ENCODE measurements at regions not wholly inside any gene's neighbourhood (a gene's known extent, or its start where the extent isn't known, plus 50 kb on each side); places are given as distances from the start of the nearest gene placed in this dataset.

- intact Hi-C loops (cut with DNase I; ENCODE audit: low total_unique reads): no loop called here
- H3K9me3 ChIP-seq: no peaks in the 10 kb centered on the region
These were observed 300.0 kb downstream of the KIF4B start for GRCh38 chr5:155313518-155313917.

GRCh38 chr5:155316070-155316714 lies 302.6 kb downstream of the KIF4B start:
- H3K27ac ChIP-seq: no peak overlapping the region
- TF ChIP-seq CTCF (IDR thresholded peaks at IDR 0.05): no peak
- TF ChIP-seq POLR2A (IDR thresholded peaks at IDR 0.05): no peak
- TF ChIP-seq POLR2AphosphoS5 (IDR thresholded peaks at IDR 0.05): no peak
- no peaks in the 10 kb centered on the region for H3K9me3 ChIP-seq
- no peak overlapping the region for H3K4me3 ChIP-seq
- no peak for DNase-seq (ENCODE audit: low spot score in 2 of 2)
- no peaks in the 10 kb centered on the region for H3K4me1 ChIP-seq
- no peaks in the 10 kb centered on the region for H3K27me3 ChIP-seq
- H3K36me3 ChIP-seq: no peaks in the 10 kb centered on the region
- intact Hi-C loops (cut with DNase I; ENCODE audit: low total_unique reads): no loop called here

More at GRCh38 chr5:155313518-155313917, 300.0 kb downstream of the KIF4B start:
- DNase-seq (ENCODE audit: low spot score in 2 of 2): no peak
- H3K4me1 ChIP-seq: no peaks in the 10 kb centered on the region
- H3K27me3 ChIP-seq: no peaks in the 10 kb centered on the region
- no peak overlapping the region for H3K4me3 ChIP-seq
- no peak for TF ChIP-seq CTCF (IDR thresholded peaks at IDR 0.05)
- no peak for TF ChIP-seq POLR2A (IDR thresholded peaks at IDR 0.05)
- TF ChIP-seq POLR2AphosphoS5 (IDR thresholded peaks at IDR 0.05): no peak
- H3K27ac ChIP-seq: no peak overlapping the region
- no peaks in the 10 kb centered on the region for H3K36me3 ChIP-seq

- intact Hi-C loops (cut with DNase I; ENCODE audit: low total_unique reads): no loop called here
- TF ChIP-seq POLR2AphosphoS5 (IDR thresholded peaks at IDR 0.05): no peak
- TF ChIP-seq POLR2A (IDR thresholded peaks at IDR 0.05): no peak
- H3K27ac ChIP-seq: no peak overlapping the region
These were observed 319.1 kb downstream of the KIF4B start for GRCh38 chr5:155332618-155333017.

GRCh38 chr5:155342956-155343355 lies 329.4 kb downstream of the KIF4B start:
- intact Hi-C loops (cut with DNase I; ENCODE audit: low total_unique reads): no loop called here
- Histone ChIP-seq H3K27me3 (no peaks in the 10 kb centered on the region), H3K36me3 (no peaks in the 10 kb centered on the region), H3K4me3 (no peak overlapping the region), H3K4me1 (no peaks in the 10 kb centered on the region), H3K27ac (no peak overlapping the region), H3K9me3 (no peaks in the 10 kb centered on the region)
- TF ChIP-seq CTCF (IDR thresholded peaks at IDR 0.05) (no peak), POLR2A (IDR thresholded peaks at IDR 0.05) (no peak), POLR2AphosphoS5 (IDR thresholded peaks at IDR 0.05) (no peak)
- no peak for DNase-seq (ENCODE audit: low spot score in 2 of 2)

More at GRCh38 chr5:155332618-155333017, 319.1 kb downstream of the KIF4B start:
- Histone ChIP-seq H3K27me3 (no peaks in the 10 kb centered on the region), H3K4me1 (no peaks in the 10 kb centered on the region), H3K9me3 (no peaks in the 10 kb centered on the region), H3K36me3 (no peaks in the 10 kb centered on the region), H3K4me3 (no peak overlapping the region)
- no peak for DNase-seq (ENCODE audit: low spot score in 2 of 2)

GRCh38 chr5:155343468-155343867 lies 329.9 kb downstream of the KIF4B start:
- Histone ChIP-seq H3K36me3 (no peaks in the 10 kb centered on the region), H3K9me3 (no peaks in the 10 kb centered on the region), H3K27me3 (no peaks in the 10 kb centered on the region), H3K4me1 (no peaks in the 10 kb centered on the region), H3K27ac (no peak overlapping the region), H3K4me3 (no peak overlapping the region)
- no peak for TF ChIP-seq POLR2AphosphoS5 (IDR thresholded peaks at IDR 0.05)
- no peak for TF ChIP-seq POLR2A (IDR thresholded peaks at IDR 0.05)
- no peak for TF ChIP-seq CTCF (IDR thresholded peaks at IDR 0.05)
- DNase-seq (ENCODE audit: low spot score in 2 of 2): no peak
- intact Hi-C loops (cut with DNase I; ENCODE audit: low total_unique reads): no loop called here
